Epithelial cell of esophagus (primary cell): ENCODE measurements at regions not wholly inside any gene's neighbourhood (a gene's known extent, or its start where the extent isn't known, plus 50 kb on each side); places are given as distances from the start of the nearest gene placed in this dataset.

Experiments used
- DNase-seq: peaks from one replicate; pipeline ENCODE4 v3.0.0; 2010; ENCODE audit warnings: low read depth
- H3K4me3 ChIP-seq: 2 replicates; pipeline ENCODE4 v1.5.1; 2011; ENCODE audit warnings: mild to moderate bottlenecking, low read length, control low read depth
- TF ChIP-seq, protein P1 (sequence below): IDR thresholded peaks from 2 replicates; pipeline ENCODE4 v1.5.1; 2011; ENCODE audit warnings: low read depth, mild to moderate bottlenecking, low read length, control low read depth, inconsistent platforms; ENCODE audit not compliant: insufficient read depth; ENCODE audit errors: missing control alignments

- DNase-seq: no peak
- TF ChIP-seq, protein P1, sequence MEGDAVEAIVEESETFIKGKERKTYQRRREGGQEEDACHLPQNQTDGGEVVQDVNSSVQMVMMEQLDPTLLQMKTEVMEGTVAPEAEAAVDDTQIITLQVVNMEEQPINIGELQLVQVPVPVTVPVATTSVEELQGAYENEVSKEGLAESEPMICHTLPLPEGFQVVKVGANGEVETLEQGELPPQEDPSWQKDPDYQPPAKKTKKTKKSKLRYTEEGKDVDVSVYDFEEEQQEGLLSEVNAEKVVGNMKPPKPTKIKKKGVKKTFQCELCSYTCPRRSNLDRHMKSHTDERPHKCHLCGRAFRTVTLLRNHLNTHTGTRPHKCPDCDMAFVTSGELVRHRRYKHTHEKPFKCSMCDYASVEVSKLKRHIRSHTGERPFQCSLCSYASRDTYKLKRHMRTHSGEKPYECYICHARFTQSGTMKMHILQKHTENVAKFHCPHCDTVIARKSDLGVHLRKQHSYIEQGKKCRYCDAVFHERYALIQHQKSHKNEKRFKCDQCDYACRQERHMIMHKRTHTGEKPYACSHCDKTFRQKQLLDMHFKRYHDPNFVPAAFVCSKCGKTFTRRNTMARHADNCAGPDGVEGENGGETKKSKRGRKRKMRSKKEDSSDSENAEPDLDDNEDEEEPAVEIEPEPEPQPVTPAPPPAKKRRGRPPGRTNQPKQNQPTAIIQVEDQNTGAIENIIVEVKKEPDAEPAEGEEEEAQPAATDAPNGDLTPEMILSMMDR: no peak
- H3K4me3 ChIP-seq: no peak overlapping the region
These were observed 64.0 kb upstream of the THBS2 start for GRCh38 chr6:169317441-169318202.

DNA sequence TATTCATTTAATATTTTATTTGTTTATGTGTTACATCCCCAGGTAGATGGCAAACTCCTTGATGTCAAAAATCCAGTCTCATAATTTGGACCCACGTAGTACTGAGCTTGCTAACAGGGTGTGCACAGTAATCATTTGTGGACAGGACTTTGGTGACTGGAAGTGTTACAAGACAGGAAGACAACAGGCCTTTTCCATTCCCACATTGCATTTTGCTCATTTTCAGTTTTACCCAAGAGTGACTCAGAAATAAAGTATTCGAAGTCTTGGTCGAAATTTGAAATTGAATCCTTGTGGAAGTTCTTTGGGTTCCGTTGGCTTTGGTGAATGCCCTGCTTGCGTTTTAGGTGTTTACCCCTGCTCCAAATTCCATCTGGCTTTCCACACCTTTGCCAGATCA lies 63.0 kb upstream of the THBS2 start:
- H3K4me3 ChIP-seq: no peak overlapping the region
- DNase-seq: no peak
- TF ChIP-seq, protein P1: no peak

DNA sequence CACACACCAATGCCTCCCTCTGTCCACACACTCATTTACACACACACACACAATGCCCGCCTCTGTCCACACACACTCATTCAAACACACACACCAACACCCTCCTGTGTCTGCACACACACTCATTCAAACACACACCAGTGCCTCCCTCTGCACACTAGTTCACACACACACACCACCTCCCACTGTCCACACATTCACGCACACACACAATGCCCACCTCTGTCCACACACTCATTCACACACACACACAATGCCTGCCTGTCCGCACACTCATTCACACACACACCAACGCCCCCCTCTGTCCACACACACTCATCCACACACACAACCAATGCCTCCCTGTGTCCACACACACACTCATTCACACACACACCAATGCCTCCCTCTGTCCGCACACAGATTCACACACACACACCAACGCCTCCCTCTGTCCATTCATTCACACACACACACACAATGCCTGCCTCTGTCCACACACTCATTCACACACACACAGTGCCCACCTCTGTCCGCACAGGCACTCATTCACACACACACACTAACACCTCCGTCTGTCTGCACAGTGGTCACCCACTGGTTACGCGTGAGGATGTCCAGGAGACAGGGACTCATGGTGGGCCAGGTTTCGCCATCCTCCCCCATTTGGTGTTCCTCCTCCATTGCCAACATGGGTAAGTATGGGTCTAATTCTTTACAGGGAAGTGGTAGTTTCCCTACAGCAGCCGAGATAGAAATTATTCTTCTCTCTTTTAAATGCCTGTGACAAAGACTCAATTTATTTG lies 62.4 kb upstream of the THBS2 start:
- TF ChIP-seq, protein P1: no peak
- H3K4me3 ChIP-seq: no peak overlapping the region
- no peak for DNase-seq

DNA sequence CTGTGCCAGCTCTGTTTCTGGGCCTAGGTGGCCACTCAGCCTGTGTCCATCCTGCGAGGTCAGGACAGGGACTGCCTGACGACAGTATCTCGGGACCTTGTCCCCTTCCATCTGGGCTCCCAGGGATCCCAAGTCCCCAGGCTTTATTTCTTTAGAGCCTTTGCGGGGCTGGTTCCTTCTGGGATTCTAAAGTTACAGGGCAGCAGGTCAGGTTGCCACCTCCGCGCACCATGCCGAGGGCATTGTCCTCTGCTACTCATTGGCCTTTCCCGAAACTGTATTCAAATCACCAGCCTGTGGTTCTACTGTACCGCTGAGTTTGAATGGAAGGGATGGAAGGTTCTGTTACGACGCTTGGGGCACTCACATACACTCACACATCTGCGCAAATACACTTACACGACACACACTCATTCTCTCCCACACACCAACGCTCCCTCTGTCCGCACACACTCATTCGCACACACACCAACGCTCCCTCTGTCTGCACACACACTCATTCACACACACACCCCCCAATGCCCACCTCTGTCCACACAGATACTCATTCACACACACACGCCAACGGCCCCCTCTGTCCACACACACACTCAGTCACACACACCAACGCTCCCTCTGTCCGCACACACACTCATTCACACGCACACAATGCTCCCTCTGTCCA lies 59.8 kb upstream of the THBS2 start:
- H3K4me3 ChIP-seq: no peak overlapping the region
- TF ChIP-seq, protein P1: no peak
- DNase-seq: no peak

DNA sequence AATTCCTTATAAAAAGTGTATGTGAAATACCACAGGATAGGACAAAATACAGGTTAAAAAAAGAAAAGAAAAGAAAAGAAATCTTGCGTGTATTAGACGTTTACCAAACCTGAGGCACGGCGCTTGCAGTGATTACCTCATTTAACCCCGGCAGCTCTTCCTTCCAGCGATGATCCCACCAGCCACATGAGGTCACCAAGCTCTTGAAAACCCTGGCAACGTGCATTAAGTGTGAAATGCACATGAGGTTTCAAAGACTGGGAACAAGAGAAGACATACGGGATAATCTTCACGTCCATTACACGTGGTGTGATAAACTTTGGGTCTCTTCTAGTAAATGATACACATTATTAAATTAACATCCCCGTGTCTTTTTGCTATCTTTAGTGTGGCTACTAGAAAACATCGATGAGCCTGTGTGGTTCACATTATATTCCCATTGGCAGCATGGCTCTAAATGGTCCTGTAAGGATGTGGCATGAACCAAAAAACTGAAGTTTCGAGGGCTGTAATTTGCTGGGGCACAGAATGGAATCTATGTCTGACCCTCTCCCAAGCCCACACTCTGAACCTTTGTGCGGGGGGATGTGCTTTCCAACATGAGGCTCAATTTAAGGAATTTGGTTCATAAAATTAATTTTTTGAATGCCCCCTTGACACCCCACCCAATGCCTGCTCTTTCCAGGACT lies 59.2 kb upstream of the THBS2 start:
- H3K4me3 ChIP-seq: no peak overlapping the region
- TF ChIP-seq, protein P1: no peak
- no peak for DNase-seq

DNA sequence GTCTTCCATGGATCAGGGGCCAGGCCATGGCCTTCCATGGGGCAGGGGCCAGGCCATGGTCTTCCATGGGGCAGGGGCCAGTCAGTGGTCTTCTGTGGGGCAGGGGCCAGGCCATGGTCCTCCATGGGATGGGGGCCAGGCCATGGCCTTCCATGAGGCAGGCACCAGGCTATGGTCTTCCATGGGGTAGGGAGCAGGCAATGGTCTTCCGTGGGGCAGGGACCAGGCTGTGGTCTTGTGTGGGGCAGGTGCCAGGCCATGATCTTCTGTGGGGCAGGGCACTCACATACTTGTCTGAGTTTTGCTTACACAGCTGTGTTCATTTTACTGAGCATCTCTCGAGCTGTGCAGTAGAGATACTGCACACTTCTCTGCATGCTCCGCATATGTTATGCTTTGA lies 57.3 kb upstream of the THBS2 start:
- no peak overlapping the region for H3K4me3 ChIP-seq
- no peak for DNase-seq
- TF ChIP-seq, protein P1: no peak
